GM18867 (cell line): ENCODE measurements at regions not wholly inside any gene's neighbourhood (a gene's known extent, or its start where the extent isn't known, plus 50 kb on each side); places are given as distances from the start of the nearest gene placed in this dataset.

ENCODE experiments used
- ATAC-seq: cut with Tn5 transposase; IDR thresholded peaks from one replicate; pipeline ENCODE4 v1.9.1; 2021; ENCODE audit warnings: mild to moderate bottlenecking, moderate library complexity; ENCODE audit not compliant: unreplicated experiment

GRCh38 chr1:56060906-56061305 lies 518.5 kb downstream of the PLPP3 start:
- ATAC-seq = no peak

- ATAC-seq = no peak
Measured at GRCh38 chr1:56057466-56058405, 521.6 kb downstream of the PLPP3 start.

GRCh38 chr1:56056438-56057287 lies 522.7 kb downstream of the PLPP3 start:
- no peak for ATAC-seq

- ATAC-seq = no peak
Measured at GRCh38 chr1:56054959-56055358, 524.4 kb downstream of the PLPP3 start.

- no peak for ATAC-seq
Measured at GRCh38 chr1:56052041-56052440, 527.3 kb downstream of the PLPP3 start.

GRCh38 chr1:56050911-56051310 lies 528.5 kb downstream of the PLPP3 start:
- no peak for ATAC-seq

DNA sequence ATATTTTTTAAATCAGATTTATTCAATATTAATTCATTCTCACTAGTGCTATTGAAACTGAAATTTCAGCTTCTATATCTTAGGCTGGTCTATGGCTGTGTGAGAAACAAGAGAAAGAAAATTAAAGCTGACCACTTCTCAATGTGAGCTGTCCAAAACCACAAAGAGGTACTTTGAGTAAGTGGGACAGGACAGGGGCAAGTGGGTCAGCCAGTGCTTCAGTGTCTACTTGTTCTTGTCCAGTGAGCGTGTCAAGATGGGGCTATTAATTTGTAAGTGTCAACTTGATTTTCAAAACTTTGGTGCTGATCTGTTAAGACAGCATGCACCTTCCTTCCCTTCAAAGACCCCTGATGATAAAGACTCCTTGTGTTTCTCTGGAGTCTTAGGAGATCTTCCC lies 533.9 kb downstream of the PLPP3 start:
- peak; percentile 63 for ATAC-seq

- ATAC-seq = peak; percentile 47
Measured at GRCh38 chr1:56045062-56045461, 534.3 kb downstream of the PLPP3 start.

DNA sequence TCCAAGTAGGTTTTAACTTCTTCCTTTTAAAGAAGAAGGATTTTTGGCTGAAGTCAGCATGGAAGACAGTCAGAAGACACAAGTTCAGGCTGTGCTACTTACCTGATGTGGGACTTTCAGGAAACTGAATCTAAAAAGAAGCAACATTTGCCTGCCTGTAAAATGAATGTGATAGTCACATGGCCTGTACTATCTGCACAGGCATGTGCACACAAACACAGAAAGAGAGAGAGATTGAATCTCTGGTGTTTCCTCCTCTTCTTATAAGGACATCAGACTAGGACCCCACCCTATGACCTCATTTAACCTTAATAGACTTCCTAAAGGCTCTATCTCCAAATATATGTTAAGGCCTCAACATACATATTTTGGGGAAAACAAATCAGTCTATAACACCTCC lies 542.9 kb downstream of the PLPP3 start:
- no peak for ATAC-seq

DNA sequence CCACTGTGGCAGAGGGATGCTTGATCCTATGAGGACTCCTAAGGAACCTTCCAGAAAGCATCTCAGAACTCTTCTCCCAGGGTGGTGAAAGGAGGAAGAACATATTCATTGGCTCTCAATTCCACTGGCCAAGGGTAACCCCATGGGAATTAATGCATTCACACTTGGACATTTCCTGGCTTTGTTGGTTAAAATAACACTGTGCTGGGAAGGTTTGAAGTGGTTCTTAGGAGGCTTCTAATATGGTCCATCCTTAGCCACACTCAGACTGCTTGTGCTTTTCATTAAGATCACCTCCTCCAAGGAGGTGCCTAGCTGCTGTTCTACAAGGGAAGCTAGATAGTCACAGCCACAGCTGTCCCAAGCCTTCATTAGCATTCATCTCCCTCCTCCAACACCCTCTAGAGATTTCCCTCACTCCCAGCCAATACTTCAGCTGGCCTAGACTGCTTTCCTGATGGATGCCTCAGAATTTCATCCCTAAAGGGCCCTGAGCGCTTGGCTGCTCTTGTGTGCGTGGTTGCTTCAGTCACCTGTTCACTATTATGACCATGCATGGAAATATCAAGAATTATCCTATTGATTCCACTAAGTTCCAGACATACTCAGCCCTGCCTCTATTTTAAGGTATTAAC lies 544.4 kb downstream of the PLPP3 start:
- ATAC-seq = no peak

DNA sequence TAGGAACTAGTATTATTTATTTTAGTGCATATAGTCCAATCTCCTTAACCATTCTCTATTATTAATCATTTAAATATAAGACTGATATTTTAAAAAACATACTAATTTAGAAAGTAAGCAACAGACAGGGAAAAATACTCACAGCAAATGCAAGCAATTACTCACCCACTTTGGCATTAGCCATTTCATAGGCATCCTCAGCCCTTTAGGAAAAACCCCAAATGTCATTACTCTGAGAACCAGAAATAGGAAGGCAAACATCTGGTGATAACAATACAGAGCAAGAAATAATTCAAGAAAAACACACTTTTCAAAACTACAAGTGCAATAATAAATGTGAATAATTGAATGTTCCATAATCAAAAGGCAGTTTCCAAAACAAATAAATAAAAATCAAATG lies 545.1 kb downstream of the PLPP3 start:
- ATAC-seq = no peak

DNA sequence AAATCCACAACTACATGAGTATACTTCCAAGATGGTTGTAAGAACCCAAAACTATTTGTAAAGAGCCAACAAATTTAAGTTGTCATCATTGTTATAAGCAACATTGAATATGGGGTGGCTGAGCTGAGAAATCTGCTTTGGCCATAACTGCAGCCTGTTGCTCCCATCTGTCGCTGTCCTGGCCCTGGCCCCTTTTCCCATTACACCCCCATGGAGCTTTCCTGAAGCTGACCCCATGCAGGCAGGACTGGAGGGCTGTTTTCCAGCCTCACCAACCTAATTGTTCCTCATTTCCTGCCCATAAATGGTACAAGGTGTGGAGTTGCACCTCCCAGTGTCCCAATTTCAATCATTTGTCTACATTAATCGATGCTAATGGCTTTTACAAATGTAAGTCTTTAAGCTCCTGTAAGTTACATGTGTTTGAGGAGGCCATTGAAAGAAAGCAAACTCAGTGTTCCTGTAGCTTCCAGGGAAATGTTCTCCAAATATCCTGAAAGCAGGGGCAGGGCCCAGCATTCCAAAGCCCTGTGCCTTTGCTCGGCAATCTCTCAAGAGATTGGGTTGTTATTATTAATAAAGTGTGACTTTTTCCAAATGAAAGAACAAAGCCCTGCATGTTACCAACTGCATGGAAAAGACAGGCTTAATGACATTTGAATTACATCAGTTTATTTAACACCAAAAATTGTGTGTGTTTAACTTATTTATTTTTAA lies 545.9 kb downstream of the PLPP3 start:
- ATAC-seq = no peak

GRCh38 chr1:56032096-56032676 lies 547.2 kb downstream of the PLPP3 start:
- no peak for ATAC-seq

DNA sequence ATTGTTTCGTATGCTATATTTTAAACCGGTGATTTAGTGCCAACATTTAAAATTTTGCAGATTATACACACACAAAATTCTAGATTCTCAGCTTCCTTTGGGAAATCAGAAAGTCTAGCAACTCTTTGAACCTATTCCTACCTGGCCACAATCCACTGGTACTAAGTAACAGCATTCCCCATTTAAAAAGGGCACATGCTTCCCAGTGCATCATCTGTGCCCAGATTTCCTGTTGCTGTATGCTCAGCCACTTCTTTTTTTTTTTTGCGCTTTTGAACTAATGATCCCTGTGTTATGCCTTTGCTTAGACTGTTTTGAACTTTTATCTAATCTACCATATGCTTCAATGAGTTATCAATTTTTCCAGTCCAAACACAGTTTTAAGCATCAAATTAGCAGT lies 548.4 kb downstream of the PLPP3 start:
- ATAC-seq = no peak

- ATAC-seq = no peak
Measured at GRCh38 chr1:56029319-56030003, 549.9 kb downstream of the PLPP3 start.

- no peak for ATAC-seq
Measured at GRCh38 chr1:56028911-56029310, 550.5 kb downstream of the PLPP3 start.

GRCh38 chr1:56028244-56028643 lies 551.1 kb downstream of the PLPP3 start:
- ATAC-seq = no peak

DNA sequence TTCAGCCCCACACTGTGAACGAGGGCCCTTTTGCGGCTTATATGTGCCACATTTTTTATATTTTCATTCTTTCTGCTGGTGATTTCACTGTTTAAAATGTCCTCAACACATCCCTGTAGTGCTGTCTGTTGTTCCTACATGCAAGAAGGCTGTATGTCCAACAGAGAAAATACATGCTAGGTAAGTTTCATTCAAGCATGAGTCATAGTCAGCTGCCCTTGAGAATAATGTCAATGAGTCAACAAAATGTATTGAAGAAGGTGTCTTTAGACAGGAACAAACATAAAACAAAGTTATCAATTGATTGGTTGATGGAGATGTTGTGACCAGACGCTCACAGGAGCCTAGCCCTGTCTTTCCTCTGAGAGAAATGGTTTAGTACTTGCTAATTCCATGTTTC lies 553.4 kb downstream of the PLPP3 start:
- no peak for ATAC-seq

DNA sequence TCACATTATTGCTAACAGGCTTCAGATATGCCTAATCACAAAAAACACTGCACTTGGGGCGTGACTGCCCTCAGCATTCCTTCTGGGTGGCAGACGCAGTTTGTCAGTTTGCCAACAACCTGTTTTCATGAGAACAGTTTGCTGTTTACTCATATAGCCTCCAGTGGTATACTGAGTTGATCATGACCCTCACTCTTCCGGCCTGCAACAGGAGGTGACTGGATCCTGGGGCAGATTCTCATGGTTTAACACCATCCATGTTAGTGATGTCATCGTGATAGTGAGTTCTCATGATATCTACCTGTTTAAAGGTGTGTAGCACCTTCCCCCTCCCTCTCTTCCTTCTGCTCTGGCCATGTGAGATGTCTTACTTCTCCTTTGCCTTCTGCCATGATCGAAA lies 555.2 kb downstream of the PLPP3 start:
- no peak for ATAC-seq

DNA sequence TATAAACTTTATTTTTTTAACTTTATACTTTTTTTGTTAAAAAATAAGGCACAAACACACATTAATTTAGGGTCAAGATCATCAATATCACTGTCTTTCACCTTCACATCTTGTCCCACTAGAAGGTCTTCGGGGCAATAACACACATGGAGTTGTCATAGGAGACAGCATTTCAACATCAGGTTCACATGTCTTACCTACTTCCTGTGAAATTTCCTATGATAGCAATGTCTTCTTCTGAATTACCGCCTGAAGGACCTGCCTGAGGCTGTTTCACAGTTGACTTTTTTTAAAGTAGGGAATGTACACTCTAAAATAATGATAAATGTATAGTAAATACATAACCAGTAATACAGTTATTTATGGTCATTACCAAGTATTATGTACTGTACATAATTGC lies 559.4 kb downstream of the PLPP3 start:
- no peak for ATAC-seq
